ENCODE measurements at regions not wholly inside any gene's neighbourhood (a gene's known extent, or its start where the extent isn't known, plus 50 kb on each side); places are given as distances from the start of the nearest gene placed in this dataset.
"Not testable (repeated sequence)": the region's sequence is repeated elsewhere in the genome, so short reads cannot be mapped to it uniquely, and the experiment has no call there.

DNA sequence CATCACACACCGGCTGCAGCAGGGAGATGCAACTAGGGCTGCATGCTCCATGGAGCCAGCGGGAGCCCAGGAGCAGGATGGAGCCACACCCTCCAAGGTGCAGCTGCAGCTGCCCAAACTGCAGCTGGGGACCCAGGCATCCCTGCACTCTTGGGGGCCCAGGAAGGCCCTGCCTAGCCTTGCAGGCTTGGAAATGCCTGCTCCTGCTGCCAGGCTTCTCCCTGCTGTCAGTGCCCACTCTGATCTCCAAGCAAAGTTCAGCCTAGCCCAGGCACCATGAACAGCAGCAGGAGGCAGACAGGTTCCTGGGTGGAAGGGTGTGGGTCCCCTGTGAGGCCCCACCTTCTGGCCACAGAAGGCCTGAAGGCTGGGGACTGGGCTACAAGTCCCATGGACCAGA, 1057.1 kb downstream of the CDH8 start:
- Histone ChIP-seq H3K4me1 (ENCODE audit: low read depth) (no peaks in the 10 kb centered on the region), H3K9me3 (peaks cover 45% of the 10 kb centered on the region), H3K4me3 (no peak overlapping the region), H3K36me3 (ENCODE audit: low read depth) (no peaks in the 10 kb centered on the region)
- DNase-seq = no peak
- ATAC-seq = no peak
- intact Hi-C loops (cut with DNase I, micrococcal nuclease) = no loop called here
- no peak for TF ChIP-seq CTCF (IDR thresholded peaks at IDR 0.05)

- Histone ChIP-seq H3K36me3 (ENCODE audit: low read depth) (no peaks in the 10 kb centered on the region), H3K9me3 (peaks cover 33% of the 10 kb centered on the region), H3K4me1 (ENCODE audit: low read depth) (no peaks in the 10 kb centered on the region), H3K4me3 (no peak overlapping the region)
- TF ChIP-seq CTCF (IDR thresholded peaks at IDR 0.05) = no peak
- no peak for ATAC-seq
- intact Hi-C loops (cut with DNase I, micrococcal nuclease) = no loop called here
- no peak for DNase-seq
These were observed 1086.4 kb downstream of the CDH8 start for GRCh38 chr16:60949800-60950199.

GRCh38 chr16:60945225-60945624, 1091.0 kb downstream of the CDH8 start:
- H3K36me3 ChIP-seq (ENCODE audit: low read depth) = no peaks in the 10 kb centered on the region
- no peak for TF ChIP-seq CTCF (IDR thresholded peaks at IDR 0.05)
- no peaks in the 10 kb centered on the region for H3K4me1 ChIP-seq (ENCODE audit: low read depth)
- intact Hi-C loops (cut with DNase I, micrococcal nuclease) = no loop called here
- no peak for ATAC-seq
- peaks cover 55% of the 10 kb centered on the region for H3K9me3 ChIP-seq
- DNase-seq = no peak
- H3K4me3 ChIP-seq = no peak overlapping the region

GRCh38 chr16:60936189-60936588, 1100.0 kb downstream of the CDH8 start:
- H3K9me3 ChIP-seq = peaks cover 36% of the 10 kb centered on the region
- H3K36me3 ChIP-seq (ENCODE audit: low read depth); DNase-seq; ATAC-seq; H3K4me3 ChIP-seq; intact Hi-C loops (cut with DNase I, micrococcal nuclease); H3K4me1 ChIP-seq (ENCODE audit: low read depth): not testable (repeated sequence)

DNA sequence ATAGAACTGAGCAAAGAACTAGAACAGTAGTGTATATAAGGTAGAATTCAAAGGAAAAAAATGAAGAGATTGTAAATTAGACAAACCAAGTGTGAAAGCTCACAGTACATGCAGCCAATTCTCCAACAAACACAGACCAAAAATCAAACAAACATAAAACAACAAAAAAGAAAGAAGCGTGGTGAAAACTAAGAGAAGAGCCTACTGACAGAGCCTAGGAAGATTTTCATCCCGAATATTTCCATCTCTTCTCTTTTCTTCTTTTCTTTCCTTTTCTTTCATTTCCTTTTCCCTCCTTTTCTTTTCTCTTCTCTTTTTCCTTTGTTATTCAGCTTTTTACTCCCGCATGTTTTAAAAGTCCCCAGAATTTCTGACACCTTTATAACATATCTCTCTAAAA, 1103.6 kb downstream of the CDH8 start:
- DNase-seq = no peak
- Histone ChIP-seq H3K9me3 (peaks cover 35% of the 10 kb centered on the region), H3K4me3 (no peak overlapping the region), H3K4me1 (ENCODE audit: low read depth) (no peaks in the 10 kb centered on the region), H3K36me3 (ENCODE audit: low read depth) (no peaks in the 10 kb centered on the region)
- no peak for TF ChIP-seq CTCF (IDR thresholded peaks at IDR 0.05)
- no peak for ATAC-seq
- intact Hi-C loops (cut with DNase I, micrococcal nuclease) = no loop called here

DNA sequence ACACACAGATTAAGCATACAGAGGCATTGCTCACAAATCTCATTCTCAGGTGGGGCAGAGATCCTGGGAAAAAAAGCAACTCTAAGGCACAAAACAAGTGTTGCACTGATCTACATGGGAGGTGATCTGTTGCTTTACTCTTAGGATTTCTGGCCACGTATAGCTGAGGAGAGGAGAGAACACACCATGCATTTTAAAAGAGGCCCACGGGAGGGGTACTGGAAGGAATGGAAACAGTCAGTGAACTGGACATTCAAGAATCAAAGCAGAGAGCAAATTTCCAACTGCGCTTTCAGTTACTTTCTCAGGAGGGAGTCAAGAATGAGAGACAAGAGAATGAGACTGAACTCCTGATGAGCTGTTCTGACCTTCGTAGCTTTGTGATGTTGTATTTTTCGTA, 1105.9 kb downstream of the CDH8 start:
- H3K36me3 ChIP-seq (ENCODE audit: low read depth) = no peaks in the 10 kb centered on the region
- no peaks in the 10 kb centered on the region for H3K4me1 ChIP-seq (ENCODE audit: low read depth)
- TF ChIP-seq CTCF (IDR thresholded peaks at IDR 0.05) = no peak
- H3K9me3 ChIP-seq = peaks cover 33% of the 10 kb centered on the region
- DNase-seq (no peak), ATAC-seq (no peak)
- no peak overlapping the region for H3K4me3 ChIP-seq
- intact Hi-C loops (cut with DNase I, micrococcal nuclease) = no loop called here

Data from mucosa of descending colon (tissue), 3 donors.